Fibroblast of the aortic adventitia (primary cell): ENCODE measurements at regions not wholly inside any gene's neighbourhood (a gene's known extent, or its start where the extent isn't known, plus 50 kb on each side); places are given as distances from the start of the nearest gene placed in this dataset.
"Not testable (repeated sequence)": the region's sequence is repeated elsewhere in the genome, so short reads cannot be mapped to it uniquely, and the experiment has no call there.

Experiments used
- DNase-seq: peaks from one replicate; pipeline ENCODE4 v3.0.0-alpha.2; 2010; ENCODE audit warnings: low read depth
- H3K4me3 ChIP-seq: 2 replicates; pipeline ENCODE4 v1.5.1; 2011; ENCODE audit warnings: low read depth, mild to moderate bottlenecking, control low read depth, low read length, moderate library complexity
- CTCF ChIP-seq: IDR thresholded peaks from 2 replicates; pipeline ENCODE4 v1.5.1; 2011; ENCODE audit warnings: mild to moderate bottlenecking, low read length, control low read depth, inconsistent platforms; ENCODE audit not compliant: insufficient read depth

- DNase-seq = no peak
- TF ChIP-seq CTCF = no peak
- no peak overlapping the region for H3K4me3 ChIP-seq
Observed at GRCh38 chr6:115551527-115551926, 509.2 kb downstream of the FRK start.

GRCh38 chr6:115545672-115545986, 515.1 kb downstream of the FRK start:
- no peak for TF ChIP-seq CTCF

GRCh38 chr6:115544765-115545671, 515.7 kb downstream of the FRK start:
- no peak for TF ChIP-seq CTCF
- H3K4me3 ChIP-seq = no peak overlapping the region
- no peak for DNase-seq

More at GRCh38 chr6:115545672-115545986, 515.1 kb downstream of the FRK start:
- H3K4me3 ChIP-seq = no peak overlapping the region
- no peak for DNase-seq

- no peak for TF ChIP-seq CTCF
- no peak overlapping the region for H3K4me3 ChIP-seq
- no peak for DNase-seq
Observed at GRCh38 chr6:115540077-115540869, 520.4 kb downstream of the FRK start.

GRCh38 chr6:115539531-115539930, 521.2 kb downstream of the FRK start:
- TF ChIP-seq CTCF = no peak
- no peak for DNase-seq
- H3K4me3 ChIP-seq = no peak overlapping the region

- H3K4me3 ChIP-seq = no peak overlapping the region
- DNase-seq = no peak
- TF ChIP-seq CTCF = no peak
Observed at GRCh38 chr6:115524821-115525220, 535.9 kb downstream of the FRK start.

- not testable (repeated sequence) for H3K4me3 ChIP-seq, DNase-seq
Observed at GRCh38 chr6:115521747-115522146, 538.9 kb downstream of the FRK start.
